Adrenal gland (tissue), 5 donors: ENCODE measurements at regions not wholly inside any gene's neighbourhood (a gene's known extent, or its start where the extent isn't known, plus 50 kb on each side); places are given as distances from the start of the nearest gene placed in this dataset.

Experiments used
- POLR2A ChIP-seq, 2 donors: fragments of 450-650 bp; IDR thresholded peaks; one replicate each; pipeline ENCODE4 v1.6.1; 2017; ENCODE audit warnings: antibody characterized with exemption in 2 of 2, mild to moderate bottlenecking in 2 of 2, moderate library complexity in 1 of 2
- TF ChIP-seq, protein P1 (sequence below), 6 experiments: fragments of 450-650 bp in 4 of 6; fragments of 200-600 bp in 2 of 6; sonication (generic) in 1 of 6; IDR thresholded peaks; 1 replicate in 5 of 6; 2 replicates in 1 of 6; pipeline versions ENCODE4 v1.5.1 to v1.8.0; 2016 to 2021; ENCODE audit warnings: antibody characterized with exemption in 6 of 6, mild to moderate bottlenecking in 2 of 6, moderate library complexity in 1 of 6
- donor health status: DM: no; HTN: no; CAD: no.

DNA sequence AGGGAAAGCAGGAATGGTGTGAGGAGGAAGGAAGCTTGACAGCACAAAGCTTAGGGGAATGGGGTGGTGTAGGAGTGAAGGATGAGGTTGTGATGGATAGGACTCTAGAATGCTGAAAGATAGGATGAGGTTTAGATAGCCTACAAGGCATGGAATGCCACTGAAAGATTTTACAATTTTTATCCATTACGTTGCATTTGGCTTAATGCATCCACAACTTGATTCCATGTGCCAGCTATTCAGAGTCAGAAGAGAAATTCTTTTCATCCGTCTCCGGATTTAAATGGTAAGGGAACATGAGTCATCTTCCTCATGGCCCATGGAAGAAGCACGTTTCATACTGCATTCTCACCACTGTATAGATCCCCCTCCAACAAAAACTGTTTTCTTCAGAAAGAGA is 212.4 kb upstream of the BMPER start:
- TF ChIP-seq, protein P1, sequence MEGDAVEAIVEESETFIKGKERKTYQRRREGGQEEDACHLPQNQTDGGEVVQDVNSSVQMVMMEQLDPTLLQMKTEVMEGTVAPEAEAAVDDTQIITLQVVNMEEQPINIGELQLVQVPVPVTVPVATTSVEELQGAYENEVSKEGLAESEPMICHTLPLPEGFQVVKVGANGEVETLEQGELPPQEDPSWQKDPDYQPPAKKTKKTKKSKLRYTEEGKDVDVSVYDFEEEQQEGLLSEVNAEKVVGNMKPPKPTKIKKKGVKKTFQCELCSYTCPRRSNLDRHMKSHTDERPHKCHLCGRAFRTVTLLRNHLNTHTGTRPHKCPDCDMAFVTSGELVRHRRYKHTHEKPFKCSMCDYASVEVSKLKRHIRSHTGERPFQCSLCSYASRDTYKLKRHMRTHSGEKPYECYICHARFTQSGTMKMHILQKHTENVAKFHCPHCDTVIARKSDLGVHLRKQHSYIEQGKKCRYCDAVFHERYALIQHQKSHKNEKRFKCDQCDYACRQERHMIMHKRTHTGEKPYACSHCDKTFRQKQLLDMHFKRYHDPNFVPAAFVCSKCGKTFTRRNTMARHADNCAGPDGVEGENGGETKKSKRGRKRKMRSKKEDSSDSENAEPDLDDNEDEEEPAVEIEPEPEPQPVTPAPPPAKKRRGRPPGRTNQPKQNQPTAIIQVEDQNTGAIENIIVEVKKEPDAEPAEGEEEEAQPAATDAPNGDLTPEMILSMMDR (IDR thresholded peaks at IDR 0.05) = no peak
- no peak for TF ChIP-seq POLR2A (IDR thresholded peaks at IDR 0.05)
